Lower leg skin (tissue), 3 donors: ENCODE measurements at regions not wholly inside any gene's neighbourhood (a gene's known extent, or its start where the extent isn't known, plus 50 kb on each side); places are given as distances from the start of the nearest gene placed in this dataset.

Experiments used
- CTCF ChIP-seq, 3 donors: fragments of 450-650 bp; IDR thresholded peaks; one replicate each; pipeline ENCODE4 v1.5.1; 2016; ENCODE audit warnings: antibody characterized with exemption in 3 of 3, mild to moderate bottlenecking in 3 of 3, moderate library complexity in 2 of 3
- POLR2A ChIP-seq, 2 donors: fragments of 450-650 bp; IDR thresholded peaks; one replicate each; pipeline ENCODE4 v1.6.1; 2016 to 2017; ENCODE audit warnings: antibody characterized with exemption in 2 of 2, mild to moderate bottlenecking in 1 of 2, moderate library complexity in 1 of 2

GRCh38 chr13:58706421-58706820 lies 1074.9 kb downstream of the PCDH17 start:
- TF ChIP-seq CTCF (IDR thresholded peaks at IDR 0.05): no peak
- TF ChIP-seq POLR2A (IDR thresholded peaks at IDR 0.05): no peak
